Left lung (tissue), 4 donors: ENCODE measurements at regions not wholly inside any gene's neighbourhood (a gene's known extent, or its start where the extent isn't known, plus 50 kb on each side); places are given as distances from the start of the nearest gene placed in this dataset.

Experiments
- ATAC-seq: fragments of 200-7000 bp; cut with Tn5 transposase; one replicate; pipeline ENCODE4 v1.9.1; 2020; ENCODE audit warnings: moderate library complexity
- DNase-seq, 4 donors: peaks; one replicate each; pipeline ENCODE4 v3.0.0-alpha.2; 2013 to 2020
- H3K27ac ChIP-seq, 2 donors: fragments of 200-600 bp; sonication (generic) in 1 of 2; one replicate each; pipeline versions ENCODE4 v1.5.0 to v1.8.0; 2020 to 2021
- H3K27me3 ChIP-seq, 2 donors: fragments of 200-600 bp; sonication (generic) in 1 of 2; one replicate each; pipeline versions ENCODE4 v1.5.0 to v1.8.0; 2020 to 2021
- H3K36me3 ChIP-seq, 2 donors: fragments of 200-600 bp; sonication (generic) in 1 of 2; one replicate each; pipeline versions ENCODE4 v1.5.0 to v1.8.0; 2020 to 2021
- H3K4me1 ChIP-seq, 2 donors: fragments of 200-600 bp; one replicate each; pipeline ENCODE4 v1.8.0; 2021
- H3K4me3 ChIP-seq, 2 donors: fragments of 200-600 bp; sonication (generic) in 1 of 2; one replicate each; pipeline versions ENCODE4 v1.5.0 to v1.8.0; 2020 to 2021; ENCODE audit warnings: mild to moderate bottlenecking in 1 of 2
- H3K9me3 ChIP-seq, 2 donors: fragments of 200-600 bp; sonication (generic) in 1 of 2; one replicate each; pipeline versions ENCODE4 v1.5.0 to v1.8.0; 2020 to 2021
- CTCF ChIP-seq, 2 donors: fragments of 200-600 bp; sonication (generic) in 1 of 2; IDR thresholded peaks; one replicate each; pipeline versions ENCODE4 v1.5.0 to v1.8.0; 2021; ENCODE audit warnings: antibody characterized with exemption in 2 of 2
- intact Hi-C, 2 donors: fragments of 100-400 bp; cut with DNase I; formaldehyde crosslinking; loops; one replicate each; pipeline versions ENCODE4 v1.11.2 to v1.14.2; 2022
- donor health status: DM: no; HTN: yes; CAD: no.
- donor health status: DM: no; HTN: no; CAD: no.

GRCh38 chr16:48879223-48880122, 269.5 kb upstream of the N4BP1 start:
- ATAC-seq (no peak), DNase-seq (no peak)
- no peaks in the 10 kb centered on the region for H3K36me3 ChIP-seq
- no peak overlapping the region for H3K4me3 ChIP-seq
- no peaks in the 10 kb centered on the region for H3K4me1 ChIP-seq
- H3K9me3 ChIP-seq = no peaks in the 10 kb centered on the region
- no peak for TF ChIP-seq CTCF (IDR thresholded peaks at IDR 0.05)
- intact Hi-C loops = no loop called here
- no peak overlapping the region for H3K27ac ChIP-seq
- H3K27me3 ChIP-seq = peaks cover 0 to 6% of the 10 kb centered on the region in 2 donors

- intact Hi-C loops = no loop called here
- Histone ChIP-seq H3K36me3 (no peaks in the 10 kb centered on the region), H3K27ac (no peak overlapping the region), H3K4me1 (no peaks in the 10 kb centered on the region), H3K27me3 (peaks cover 0 to 6% of the 10 kb centered on the region in 2 donors), H3K9me3 (no peaks in the 10 kb centered on the region), H3K4me3 (no peak overlapping the region)
- no peak for TF ChIP-seq CTCF (IDR thresholded peaks at IDR 0.05)
- DNase-seq (no peak), ATAC-seq (no peak)
Measured at GRCh38 chr16:48877946-48878345, 268.0 kb upstream of the N4BP1 start.

GRCh38 chr16:48870141-48870540, 260.2 kb upstream of the N4BP1 start:
- Histone ChIP-seq H3K27me3 (no peaks in the 10 kb centered on the region), H3K4me1 (no peaks in the 10 kb centered on the region), H3K4me3 (no peak overlapping the region), H3K27ac (no peak overlapping the region), H3K9me3 (peaks cover 0 to 5% of the 10 kb centered on the region in 2 donors), H3K36me3 (no peaks in the 10 kb centered on the region)
- intact Hi-C loops = no loop called here
- no peak for TF ChIP-seq CTCF (IDR thresholded peaks at IDR 0.05)
- DNase-seq = no peak
- ATAC-seq = no peak

GRCh38 chr16:48865520-48865919, 255.5 kb upstream of the N4BP1 start:
- Histone ChIP-seq H3K4me1 (no peaks in the 10 kb centered on the region), H3K4me3 (no peak overlapping the region), H3K36me3 (no peaks in the 10 kb centered on the region), H3K27me3 (no peaks in the 10 kb centered on the region), H3K27ac (no peak overlapping the region), H3K9me3 (peaks cover 0 to 5% of the 10 kb centered on the region in 2 donors)
- TF ChIP-seq CTCF (IDR thresholded peaks at IDR 0.05) = no peak
- DNase-seq (no peak), ATAC-seq (no peak)
- intact Hi-C loops = no loop called here

- no peak for TF ChIP-seq CTCF (IDR thresholded peaks at IDR 0.05)
- Histone ChIP-seq H3K9me3 (peaks cover 0 to 5% of the 10 kb centered on the region in 2 donors), H3K4me1 (no peaks in the 10 kb centered on the region), H3K27ac (no peak overlapping the region), H3K36me3 (no peaks in the 10 kb centered on the region), H3K4me3 (no peak overlapping the region), H3K27me3 (no peaks in the 10 kb centered on the region)
- no peak for DNase-seq
- intact Hi-C loops = no loop called here
- ATAC-seq = no peak
Measured at GRCh38 chr16:48864055-48864454, 254.1 kb upstream of the N4BP1 start.
